Vagina (tissue), 2 donors: ENCODE measurements at regions not wholly inside any gene's neighbourhood (a gene's known extent, or its start where the extent isn't known, plus 50 kb on each side); places are given as distances from the start of the nearest gene placed in this dataset.

ENCODE experiments used
- DNase-seq, 2 donors: peaks; one replicate each; pipeline ENCODE4 v3.0.0-alpha.2; 2017; ENCODE audit errors: extremely low spot score in 2 of 2
- H3K27ac ChIP-seq: fragments of 200-600 bp; sonication (generic); one replicate; pipeline ENCODE4 v1.5.1; 2019
- H3K27me3 ChIP-seq: fragments of 200-600 bp; sonication (generic); one replicate; pipeline ENCODE4 v1.5.1; 2019
- H3K36me3 ChIP-seq, 2 donors: fragments of 200-600 bp; sonication (generic); one replicate each; pipeline ENCODE4 v1.5.1; 2017 to 2019
- H3K4me1 ChIP-seq: fragments of 200-600 bp; sonication (generic); one replicate; pipeline ENCODE4 v1.5.1; 2019
- H3K4me3 ChIP-seq, 2 donors: fragments of 200-600 bp; sonication (generic); 1 replicate in 1 of 2; 2 replicates in 1 of 2; pipeline ENCODE4 v1.5.1; 2016 to 2019
- H3K9me3 ChIP-seq: fragments of 200-600 bp; sonication (generic); one replicate; pipeline ENCODE4 v1.5.1; 2019
- POLR2A ChIP-seq, 2 donors: fragments of 450-650 bp; IDR thresholded peaks; one replicate each; pipeline ENCODE4 v1.6.1; 2017; ENCODE audit warnings: antibody characterized with exemption in 2 of 2, mild to moderate bottlenecking in 2 of 2, moderate library complexity in 2 of 2
- POLR2AphosphoS5 ChIP-seq, 2 donors: sonication (generic); formaldehyde crosslinking; IDR thresholded peaks; one replicate each; pipeline ENCODE4 v1.9.0; 2017; ENCODE audit warnings: antibody characterized with exemption in 2 of 2, mild to moderate bottlenecking in 2 of 2, low read depth in 1 of 2; ENCODE audit not compliant: insufficient read depth in 1 of 2
- intact Hi-C: fragments of 100-400 bp; cut with DNase I; formaldehyde crosslinking; loops from one replicate; pipeline ENCODE4 v1.15.1; 2023
- TF ChIP-seq, protein P1 (sequence below), 3 experiments: fragments of 450-650 bp in 2 of 3; fragments of 200-600 bp in 1 of 3; sonication (generic) in 1 of 3; IDR thresholded peaks; one replicate each; pipeline ENCODE4 v1.5.1; 2017 to 2019; ENCODE audit warnings: antibody characterized with exemption in 3 of 3, mild to moderate bottlenecking in 2 of 3, moderate library complexity in 2 of 3

DNA sequence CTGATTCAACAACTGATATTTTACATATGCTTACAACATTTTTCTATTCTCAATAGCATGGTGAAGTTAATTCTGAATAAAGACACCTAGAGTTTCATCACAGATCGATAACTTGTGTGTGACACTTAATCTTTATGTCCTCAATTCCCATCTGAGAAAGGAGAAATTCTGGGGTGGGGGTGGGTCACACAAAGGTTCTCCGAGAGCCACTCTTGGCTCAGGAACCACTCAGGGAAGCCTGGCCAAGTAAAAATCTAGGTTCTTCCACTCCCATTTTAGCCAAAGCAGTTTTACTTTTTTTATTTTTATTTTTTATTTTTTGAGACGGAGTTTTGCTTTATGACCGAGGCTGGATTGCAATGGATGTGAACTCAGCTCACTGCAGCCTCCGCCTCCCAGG is 111.0 kb upstream of the TBL1XR1 start:
- DNase-seq: no peak
- no peak overlapping the region for H3K27ac ChIP-seq
- TF ChIP-seq POLR2A (IDR thresholded peaks at IDR 0.05): no peak
- no peak for TF ChIP-seq POLR2AphosphoS5 (IDR thresholded peaks at IDR 0.05; ENCODE audit: insufficient read depth in 1 of 2, low read depth in 1 of 2)
- TF ChIP-seq, protein P1, sequence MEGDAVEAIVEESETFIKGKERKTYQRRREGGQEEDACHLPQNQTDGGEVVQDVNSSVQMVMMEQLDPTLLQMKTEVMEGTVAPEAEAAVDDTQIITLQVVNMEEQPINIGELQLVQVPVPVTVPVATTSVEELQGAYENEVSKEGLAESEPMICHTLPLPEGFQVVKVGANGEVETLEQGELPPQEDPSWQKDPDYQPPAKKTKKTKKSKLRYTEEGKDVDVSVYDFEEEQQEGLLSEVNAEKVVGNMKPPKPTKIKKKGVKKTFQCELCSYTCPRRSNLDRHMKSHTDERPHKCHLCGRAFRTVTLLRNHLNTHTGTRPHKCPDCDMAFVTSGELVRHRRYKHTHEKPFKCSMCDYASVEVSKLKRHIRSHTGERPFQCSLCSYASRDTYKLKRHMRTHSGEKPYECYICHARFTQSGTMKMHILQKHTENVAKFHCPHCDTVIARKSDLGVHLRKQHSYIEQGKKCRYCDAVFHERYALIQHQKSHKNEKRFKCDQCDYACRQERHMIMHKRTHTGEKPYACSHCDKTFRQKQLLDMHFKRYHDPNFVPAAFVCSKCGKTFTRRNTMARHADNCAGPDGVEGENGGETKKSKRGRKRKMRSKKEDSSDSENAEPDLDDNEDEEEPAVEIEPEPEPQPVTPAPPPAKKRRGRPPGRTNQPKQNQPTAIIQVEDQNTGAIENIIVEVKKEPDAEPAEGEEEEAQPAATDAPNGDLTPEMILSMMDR (IDR thresholded peaks at IDR 0.05): no peak
- no peaks in the 10 kb centered on the region for H3K27me3 ChIP-seq
- no peaks in the 10 kb centered on the region for H3K9me3 ChIP-seq
- no peak overlapping the region for H3K4me3 ChIP-seq
- H3K4me1 ChIP-seq: no peaks in the 10 kb centered on the region
- H3K36me3 ChIP-seq: no peaks in the 10 kb centered on the region
- intact Hi-C loops: no loop called here

- Histone ChIP-seq H3K27me3 (no peaks in the 10 kb centered on the region), H3K27ac (no peak overlapping the region), H3K36me3 (no peaks in the 10 kb centered on the region), H3K9me3 (no peaks in the 10 kb centered on the region), H3K4me1 (no peaks in the 10 kb centered on the region), H3K4me3 (no peak overlapping the region)
- intact Hi-C loops: no loop called here
- no peak for DNase-seq
- no peak for TF ChIP-seq POLR2AphosphoS5 (IDR thresholded peaks at IDR 0.05; ENCODE audit: insufficient read depth in 1 of 2, low read depth in 1 of 2)
- TF ChIP-seq POLR2A (IDR thresholded peaks at IDR 0.05): no peak
- TF ChIP-seq, protein P1 (IDR thresholded peaks at IDR 0.05): no peak
Measured at GRCh38 chr3:177308911-177309310, 111.6 kb upstream of the TBL1XR1 start.

- Histone ChIP-seq H3K27ac (no peak overlapping the region), H3K27me3 (no peaks in the 10 kb centered on the region), H3K4me1 (no peaks in the 10 kb centered on the region), H3K9me3 (no peaks in the 10 kb centered on the region), H3K4me3 (no peak overlapping the region), H3K36me3 (no peaks in the 10 kb centered on the region)
- no peak for DNase-seq
- intact Hi-C loops: no loop called here
- TF ChIP-seq, protein P1 (IDR thresholded peaks at IDR 0.05): no peak
- TF ChIP-seq POLR2A (IDR thresholded peaks at IDR 0.05) (no peak), POLR2AphosphoS5 (IDR thresholded peaks at IDR 0.05; ENCODE audit: insufficient read depth in 1 of 2, low read depth in 1 of 2) (no peak)
Measured at GRCh38 chr3:177312491-177312890, 115.2 kb upstream of the TBL1XR1 start.

- Histone ChIP-seq H3K4me1 (no peaks in the 10 kb centered on the region), H3K36me3 (no peaks in the 10 kb centered on the region)
Measured at GRCh38 chr3:177314897-177315296, 117.6 kb upstream of the TBL1XR1 start.

GRCh38 chr3:177317247-177317646 is 120.0 kb upstream of the TBL1XR1 start:
- TF ChIP-seq POLR2AphosphoS5 (IDR thresholded peaks at IDR 0.05; ENCODE audit: insufficient read depth in 1 of 2, low read depth in 1 of 2): no peak
- TF ChIP-seq, protein P1 (IDR thresholded peaks at IDR 0.05): no peak
- no peak for TF ChIP-seq POLR2A (IDR thresholded peaks at IDR 0.05)
- H3K9me3 ChIP-seq: no peaks in the 10 kb centered on the region

More at GRCh38 chr3:177314897-177315296, 117.6 kb upstream of the TBL1XR1 start:
- H3K27ac ChIP-seq: no peak overlapping the region
- no peak for DNase-seq
- TF ChIP-seq, protein P1 (IDR thresholded peaks at IDR 0.05): no peak
- TF ChIP-seq POLR2AphosphoS5 (IDR thresholded peaks at IDR 0.05; ENCODE audit: insufficient read depth in 1 of 2, low read depth in 1 of 2) (no peak), POLR2A (IDR thresholded peaks at IDR 0.05) (no peak)
- no peak overlapping the region for H3K4me3 ChIP-seq
- H3K9me3 ChIP-seq: no peaks in the 10 kb centered on the region
- intact Hi-C loops: no loop called here
- H3K27me3 ChIP-seq: no peaks in the 10 kb centered on the region

More at GRCh38 chr3:177317247-177317646, 120.0 kb upstream of the TBL1XR1 start:
- Histone ChIP-seq H3K36me3 (no peaks in the 10 kb centered on the region), H3K4me1 (peaks cover 9% of the 10 kb centered on the region), H3K27me3 (no peaks in the 10 kb centered on the region), H3K27ac (no peak overlapping the region), H3K4me3 (no peak overlapping the region)
- intact Hi-C loops: no loop called here
- DNase-seq: no peak
